Neural progenitor cell (in vitro differentiated cells): ENCODE measurements at regions not wholly inside any gene's neighbourhood (a gene's known extent, or its start where the extent isn't known, plus 50 kb on each side); places are given as distances from the start of the nearest gene placed in this dataset.
A peak's percentile ranks its signal among the peaks of the same experiment; 100 is the strongest.

Source experiments
- DNase-seq: peaks from one replicate; pipeline ENCODE4 v3.0.0-alpha.2; 2016; ENCODE audit warnings: low spot score
- H2AFZ ChIP-seq: fragments of 200-600 bp; sonication (generic); replicated peaks from 2 replicates; pipeline ENCODE4 v1.6.1; 2016; ENCODE audit warnings: antibody characterized with exemption
- H3F3A ChIP-seq: fragments of 200-600 bp; sonication (generic); 2 replicates; pipeline ENCODE4 v1.6.1; 2016; ENCODE audit warnings: antibody characterized with exemption, low read depth
- H3K27ac ChIP-seq: fragments of 200-600 bp; sonication (generic); 2 replicates; pipeline ENCODE4 v1.5.1; 2016; ENCODE audit warnings: mild to moderate bottlenecking
- H3K27me3 ChIP-seq: fragments of 200-600 bp; sonication (generic); 2 replicates; pipeline ENCODE4 v1.6.1; 2016; ENCODE audit warnings: mild to moderate bottlenecking, moderate library complexity
- H3K36me3 ChIP-seq: fragments of 200-600 bp; sonication (generic); 2 replicates; pipeline ENCODE4 v1.5.1; 2016
- H3K4me1 ChIP-seq: fragments of 200-600 bp; sonication (generic); 2 replicates; pipeline ENCODE4 v1.6.1; 2016; ENCODE audit warnings: mixed run types
- H3K4me2 ChIP-seq: fragments of 200-600 bp; sonication (generic); 2 replicates; pipeline ENCODE4 v1.6.1; 2016
- H3K4me3 ChIP-seq: fragments of 200-600 bp; sonication (generic); 2 replicates; pipeline ENCODE4 v1.5.1; 2016
- H3K79me2 ChIP-seq: fragments of 200-600 bp; sonication (generic); 2 replicates; pipeline ENCODE4 v1.6.1; 2016; ENCODE audit warnings: low read depth
- H3K9ac ChIP-seq: fragments of 200-600 bp; sonication (generic); 2 replicates; pipeline ENCODE4 v1.6.1; 2016
- H3K9me3 ChIP-seq: fragments of 200-600 bp; sonication (generic); 2 replicates; pipeline ENCODE4 v1.5.1; 2016; ENCODE audit warnings: low read depth
- H4K20me1 ChIP-seq: fragments of 200-600 bp; sonication (generic); 2 replicates; pipeline ENCODE4 v1.6.1; 2016; ENCODE audit warnings: low read depth
- H3K27ac Mint-ChIP-seq: 3 replicates; pipeline ENCODE4 v1.8.0; 2021; ENCODE audit warnings: mixed read lengths
- H3K27me3 Mint-ChIP-seq: 2 replicates; pipeline ENCODE4 v1.8.0; 2022; ENCODE audit warnings: low read depth, mild to moderate bottlenecking, inconsistent platforms, moderate library complexity, mixed read lengths; ENCODE audit not compliant: insufficient read depth
- H3K36me3 Mint-ChIP-seq: 3 replicates; pipeline ENCODE4 v1.8.0; 2021; ENCODE audit warnings: mixed read lengths
- H3K4me1 Mint-ChIP-seq: 3 replicates; pipeline ENCODE4 v1.8.0; 2021; ENCODE audit warnings: mixed read lengths
- H3K4me3 Mint-ChIP-seq: 3 replicates; pipeline ENCODE4 v1.8.0; 2021; ENCODE audit warnings: mild to moderate bottlenecking, moderate library complexity, mixed read lengths
- H3K9me3 Mint-ChIP-seq: 3 replicates; pipeline ENCODE4 v1.8.0; 2020; ENCODE audit warnings: mixed read lengths
- EZH2 ChIP-seq: fragments of 200-600 bp; sonication (generic); IDR thresholded peaks from 2 replicates; pipeline ENCODE4 v1.6.1; 2017; ENCODE audit warnings: antibody characterized with exemption, mild to moderate bottlenecking, moderate library complexity
- EZH2phosphoT487 ChIP-seq: fragments of 200-600 bp; sonication (generic); IDR thresholded peaks from 2 replicates; pipeline ENCODE4 v1.6.1; 2017; ENCODE audit warnings: antibody characterized with exemption
- TF ChIP-seq, protein P1 (sequence below): fragments of 200-600 bp; sonication (generic); IDR thresholded peaks from 2 replicates; pipeline ENCODE4 v1.5.1; 2017; ENCODE audit warnings: antibody characterized with exemption, mild to moderate bottlenecking

DNA sequence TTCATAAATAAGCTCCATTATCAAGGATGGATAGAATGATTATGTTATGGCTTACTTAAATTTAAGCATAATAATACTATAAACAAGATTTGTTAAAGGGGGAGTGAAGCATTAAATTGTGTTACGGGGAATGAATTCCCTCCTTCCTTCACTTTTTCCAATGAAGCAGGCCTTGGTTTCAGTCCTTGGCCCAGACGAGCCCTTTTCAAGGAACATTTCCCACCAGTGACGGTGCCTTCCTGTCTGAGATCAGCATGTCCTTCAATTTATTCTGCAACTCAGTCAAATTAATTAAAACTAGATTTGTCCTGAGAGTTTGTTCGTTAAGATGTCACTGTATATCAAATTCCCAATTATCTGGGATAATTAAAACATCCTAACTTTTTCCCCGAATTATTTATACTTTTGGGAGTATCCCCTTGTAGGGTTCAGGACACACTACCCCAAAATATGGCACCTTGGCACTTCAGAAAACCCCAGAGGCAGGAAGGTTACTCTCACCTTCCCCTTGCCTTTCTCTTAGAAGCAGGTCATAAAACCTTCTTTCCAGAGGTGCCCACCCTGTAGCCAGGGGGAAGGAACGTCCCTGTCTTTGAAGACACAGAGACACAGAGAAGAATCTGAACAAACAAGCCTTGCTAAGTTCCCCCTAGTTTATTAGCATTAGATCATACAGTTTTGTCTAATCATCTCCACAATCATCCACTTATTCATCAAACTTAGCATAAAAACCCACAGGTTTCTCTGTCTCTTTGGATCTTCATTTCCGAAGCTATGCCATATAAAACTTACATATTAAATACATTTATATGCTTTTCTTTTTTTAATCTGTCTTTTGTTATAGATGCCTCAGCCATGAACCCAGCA lies 86.2 kb upstream of the ARHGAP29 start:
- no peak overlapping the region for H3K27ac Mint-ChIP-seq
- H3K27me3 Mint-ChIP-seq, result no peaks in the 10 kb centered on the region
- Histone ChIP-seq H3F3A (peaks cover 24% of the 10 kb centered on the region), H3K9me3 (no peaks in the 10 kb centered on the region), H4K20me1 (no peaks in the 10 kb centered on the region), H2AFZ (no peak overlapping the region), H3K36me3 (no peaks in the 10 kb centered on the region), H3K27me3 (no peaks in the 10 kb centered on the region), H3K27ac (no peak overlapping the region), H3K79me2 (no peaks in the 10 kb centered on the region), H3K9ac (no peak overlapping the region), H3K4me2 (no peak overlapping the region), H3K4me3 (no peak overlapping the region), H3K4me1 (peaks cover 45% of the 10 kb centered on the region)
- no peak for DNase-seq
- no peak overlapping the region for H3K4me3 Mint-ChIP-seq
- H3K9me3 Mint-ChIP-seq, result no peaks in the 10 kb centered on the region
- TF ChIP-seq EZH2 (no peak), EZH2phosphoT487 (no peak)
- TF ChIP-seq, protein P1, sequence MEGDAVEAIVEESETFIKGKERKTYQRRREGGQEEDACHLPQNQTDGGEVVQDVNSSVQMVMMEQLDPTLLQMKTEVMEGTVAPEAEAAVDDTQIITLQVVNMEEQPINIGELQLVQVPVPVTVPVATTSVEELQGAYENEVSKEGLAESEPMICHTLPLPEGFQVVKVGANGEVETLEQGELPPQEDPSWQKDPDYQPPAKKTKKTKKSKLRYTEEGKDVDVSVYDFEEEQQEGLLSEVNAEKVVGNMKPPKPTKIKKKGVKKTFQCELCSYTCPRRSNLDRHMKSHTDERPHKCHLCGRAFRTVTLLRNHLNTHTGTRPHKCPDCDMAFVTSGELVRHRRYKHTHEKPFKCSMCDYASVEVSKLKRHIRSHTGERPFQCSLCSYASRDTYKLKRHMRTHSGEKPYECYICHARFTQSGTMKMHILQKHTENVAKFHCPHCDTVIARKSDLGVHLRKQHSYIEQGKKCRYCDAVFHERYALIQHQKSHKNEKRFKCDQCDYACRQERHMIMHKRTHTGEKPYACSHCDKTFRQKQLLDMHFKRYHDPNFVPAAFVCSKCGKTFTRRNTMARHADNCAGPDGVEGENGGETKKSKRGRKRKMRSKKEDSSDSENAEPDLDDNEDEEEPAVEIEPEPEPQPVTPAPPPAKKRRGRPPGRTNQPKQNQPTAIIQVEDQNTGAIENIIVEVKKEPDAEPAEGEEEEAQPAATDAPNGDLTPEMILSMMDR, result no peak
- H3K4me1 Mint-ChIP-seq, result peaks cover 32% of the 10 kb centered on the region
- H3K36me3 Mint-ChIP-seq, result no peaks in the 10 kb centered on the region

DNA sequence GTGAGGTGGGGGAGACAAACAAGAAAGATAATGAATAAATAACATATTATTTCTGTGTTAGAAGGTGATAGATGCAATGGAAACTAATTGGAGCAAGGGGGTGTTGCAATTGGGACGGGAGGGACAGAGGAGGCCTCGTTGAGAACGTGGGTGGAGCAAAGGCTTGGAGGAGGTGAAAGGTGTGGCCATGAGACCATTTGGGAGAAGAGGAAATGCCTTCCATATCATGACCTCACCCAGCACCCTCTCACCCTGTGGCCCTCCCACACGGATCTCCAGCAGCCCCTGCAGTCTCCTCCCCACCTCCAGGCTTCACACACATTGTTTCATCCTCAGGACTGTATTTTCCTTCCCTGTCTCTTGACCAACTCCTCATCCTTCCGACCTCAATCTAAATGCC lies 85.3 kb upstream of the ARHGAP29 start:
- H3K9ac ChIP-seq, result no peak overlapping the region

DNA sequence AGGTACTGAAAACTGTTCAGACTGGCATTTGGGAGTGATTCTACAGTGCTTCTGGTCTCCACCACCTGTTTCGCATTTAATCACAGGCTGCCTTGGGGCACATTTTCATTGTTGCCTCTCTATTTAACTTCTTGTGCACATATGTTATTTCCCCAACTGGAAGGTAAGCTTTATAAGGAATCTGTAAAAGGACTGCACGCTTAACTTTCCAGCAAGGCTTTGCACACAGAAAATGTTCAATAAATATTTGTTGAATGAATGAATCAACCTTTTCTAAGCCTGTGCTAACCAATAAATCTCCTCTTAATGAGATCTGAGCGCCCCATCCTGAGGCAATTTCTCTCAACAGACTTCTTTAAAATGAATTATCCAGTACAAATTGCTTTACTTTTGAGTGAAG lies 84.3 kb upstream of the ARHGAP29 start:
- Histone ChIP-seq H2AFZ (peak overlapping the region; percentile 13), H3K36me3 (no peaks in the 10 kb centered on the region), H3K4me3 (no peak overlapping the region), H3F3A (peaks cover 17% of the 10 kb centered on the region), H3K4me2 (no peak overlapping the region), H3K4me1 (peaks cover 28% of the 10 kb centered on the region), H3K27ac (no peak overlapping the region), H3K79me2 (no peaks in the 10 kb centered on the region), H3K9ac (no peak overlapping the region), H4K20me1 (no peaks in the 10 kb centered on the region), H3K9me3 (no peaks in the 10 kb centered on the region), H3K27me3 (no peaks in the 10 kb centered on the region)
- no peaks in the 10 kb centered on the region for H3K36me3 Mint-ChIP-seq
- no peak for TF ChIP-seq EZH2phosphoT487
- TF ChIP-seq EZH2, result no peak
- TF ChIP-seq, protein P1, result no peak
- no peaks in the 10 kb centered on the region for H3K9me3 Mint-ChIP-seq
- H3K27ac Mint-ChIP-seq, result no peak overlapping the region
- no peak overlapping the region for H3K4me3 Mint-ChIP-seq
- H3K4me1 Mint-ChIP-seq, result peaks cover 16% of the 10 kb centered on the region
- DNase-seq, result no peak
- no peaks in the 10 kb centered on the region for H3K27me3 Mint-ChIP-seq

More for the DNA sequence above, 85.3 kb upstream of the ARHGAP29 start:
- H3K4me1 Mint-ChIP-seq, result peaks cover 26% of the 10 kb centered on the region
- peak overlapping the region; percentile 69 for H3K4me3 Mint-ChIP-seq
- Histone ChIP-seq H3F3A (peaks cover 24% of the 10 kb centered on the region), H3K4me2 (no peak overlapping the region), H3K4me3 (no peak overlapping the region), H3K79me2 (no peaks in the 10 kb centered on the region), H4K20me1 (no peaks in the 10 kb centered on the region), H3K9me3 (no peaks in the 10 kb centered on the region), H3K27ac (no peak overlapping the region), H3K27me3 (no peaks in the 10 kb centered on the region), H3K4me1 (peaks cover 37% of the 10 kb centered on the region), H2AFZ (no peak overlapping the region), H3K36me3 (no peaks in the 10 kb centered on the region)
- H3K9me3 Mint-ChIP-seq, result no peaks in the 10 kb centered on the region
- no peak overlapping the region for H3K27ac Mint-ChIP-seq
- DNase-seq, result no peak
- H3K27me3 Mint-ChIP-seq, result no peaks in the 10 kb centered on the region
- no peaks in the 10 kb centered on the region for H3K36me3 Mint-ChIP-seq
- TF ChIP-seq, protein P1, result no peak
- TF ChIP-seq EZH2 (no peak), EZH2phosphoT487 (no peak)
